H1 (cell line): ENCODE measurements at regions not wholly inside any gene's neighbourhood (a gene's known extent, or its start where the extent isn't known, plus 50 kb on each side); places are given as distances from the start of the nearest gene placed in this dataset.

Experiments used
- GTF2F1 ChIP-seq: IDR thresholded peaks from 2 replicates; pipeline ENCODE4 v1.6.1; 2012; ENCODE audit warnings: low read depth, low read length, improper control_type of control experiment, borderline replicate concordance
- RXRA ChIP-seq: IDR thresholded peaks from 2 replicates; pipeline ENCODE4 v1.6.1; 2011; ENCODE audit warnings: low read depth, mild to moderate bottlenecking, low read length, moderate library complexity; ENCODE audit not compliant: insufficient read depth
- TF ChIP-seq, protein P1 (sequence below): IDR thresholded peaks from 2 replicates; pipeline ENCODE4 v1.6.1; 2012; ENCODE audit warnings: inconsistent platforms

DNA sequence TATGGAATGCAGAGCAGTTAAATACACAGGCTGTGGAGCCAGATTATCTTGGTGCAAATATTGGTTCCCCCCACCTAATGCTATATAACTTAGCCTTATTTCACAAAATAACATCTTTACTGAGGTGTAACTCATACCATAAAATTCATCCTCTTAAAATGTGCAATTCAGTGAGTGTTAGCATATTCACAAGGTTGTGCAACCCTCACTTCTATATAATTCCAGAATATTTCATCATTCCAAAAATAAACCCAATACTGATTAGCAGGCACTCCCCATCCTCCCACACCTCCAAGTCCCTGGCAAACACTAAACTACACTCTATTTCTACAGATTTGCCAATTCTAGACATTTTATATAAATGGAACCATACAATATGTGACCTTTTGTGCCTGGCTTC, 116.3 kb upstream of the CNTN1 start (continued):
- TF ChIP-seq, protein P1, sequence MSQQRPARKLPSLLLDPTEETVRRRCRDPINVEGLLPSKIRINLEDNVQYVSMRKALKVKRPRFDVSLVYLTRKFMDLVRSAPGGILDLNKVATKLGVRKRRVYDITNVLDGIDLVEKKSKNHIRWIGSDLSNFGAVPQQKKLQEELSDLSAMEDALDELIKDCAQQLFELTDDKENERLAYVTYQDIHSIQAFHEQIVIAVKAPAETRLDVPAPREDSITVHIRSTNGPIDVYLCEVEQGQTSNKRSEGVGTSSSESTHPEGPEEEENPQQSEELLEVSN, result no peak
- TF ChIP-seq GTF2F1, result no peak
- TF ChIP-seq RXRA, result no peak
